A549 (cell line): ENCODE measurements at regions not wholly inside any gene's neighbourhood (a gene's known extent, or its start where the extent isn't known, plus 50 kb on each side); places are given as distances from the start of the nearest gene placed in this dataset.
"Not testable (repeated sequence)": the region's sequence is repeated elsewhere in the genome, so short reads cannot be mapped to it uniquely, and the experiment has no call there.

Experiments
- BCL3 ChIP-seq: fragments of >200 bp; sonication (Bioruptor Twin); formaldehyde crosslinking; IDR thresholded peaks from 3 replicates; pipeline ENCODE4 v1.6.1; 2016
- CTCF ChIP-seq: fragments of >200 bp; sonication (Bioruptor Twin); formaldehyde crosslinking; IDR thresholded peaks from 3 replicates; pipeline ENCODE4 v1.5.1; 2016
- EP300 ChIP-seq, 2 experiments: fragments of >200 bp; sonication (Bioruptor Twin); formaldehyde crosslinking; IDR thresholded peaks; 2 replicates in 1 of 2; 3 replicates in 1 of 2; pipeline ENCODE4 v1.6.1; 2016 to 2017
- GATA3 ChIP-seq: IDR thresholded peaks from 2 replicates; pipeline ENCODE4 v1.6.1; 2012; ENCODE audit warnings: borderline replicate concordance
- HEYL ChIP-seq: fragments of 250-450 bp; sonication (Bioruptor Pico); IDR thresholded peaks from 2 replicates; pipeline ENCODE4 v1.8.0; 2021; ENCODE audit warnings: mild to moderate bottlenecking, moderate library complexity
- KDM1A ChIP-seq: fragments of 200-600 bp; sonication (generic); IDR thresholded peaks from 2 replicates; pipeline ENCODE4 v1.6.1; 2016; ENCODE audit warnings: low read depth, mild to moderate bottlenecking
- MAX ChIP-seq: IDR thresholded peaks from 2 replicates; pipeline ENCODE4 v1.6.1; 2012
- USF2 ChIP-seq: fragments of 450-650 bp; IDR thresholded peaks from 2 replicates; pipeline ENCODE4 v1.6.1; 2014; ENCODE audit warnings: antibody characterized with exemption

- not testable (repeated sequence) for TF ChIP-seq CTCF; KDM1A; GATA3; HEYL; USF2; MAX; EP300 (IDR thresholded peaks at IDR 0.05); BCL3
These were observed 335.7 kb downstream of the SEC16B start for GRCh38 chr1:177634151-177634550.
